ENCODE measurements at regions not wholly inside any gene's neighbourhood (a gene's known extent, or its start where the extent isn't known, plus 50 kb on each side); places are given as distances from the start of the nearest gene placed in this dataset.
A peak's percentile ranks its signal among the peaks of the same experiment; 100 is the strongest.
"Not testable (repeated sequence)": the region's sequence is repeated elsewhere in the genome, so short reads cannot be mapped to it uniquely, and the experiment has no call there.

DNA sequence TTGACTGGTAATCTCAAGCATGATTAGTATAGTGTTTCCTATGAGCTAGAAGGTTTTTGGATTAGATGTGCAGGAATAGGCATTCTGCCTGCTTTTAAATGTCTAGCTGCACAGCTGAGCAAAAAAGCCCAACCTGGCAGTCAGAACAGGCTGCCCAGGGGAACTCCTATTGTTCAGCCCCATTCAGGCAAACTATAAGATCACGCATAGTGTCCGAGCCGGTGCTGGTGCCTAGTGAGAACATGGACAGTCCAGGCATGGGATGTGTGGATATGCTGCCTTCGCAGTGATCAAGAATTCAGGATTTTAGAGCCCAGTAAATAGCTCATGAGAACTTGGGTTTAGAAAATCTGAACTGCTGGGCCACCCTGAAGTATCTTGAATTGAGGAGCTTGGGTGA, 348.8 kb downstream of the UTRN start:
- DNase-seq: no peak

DNA sequence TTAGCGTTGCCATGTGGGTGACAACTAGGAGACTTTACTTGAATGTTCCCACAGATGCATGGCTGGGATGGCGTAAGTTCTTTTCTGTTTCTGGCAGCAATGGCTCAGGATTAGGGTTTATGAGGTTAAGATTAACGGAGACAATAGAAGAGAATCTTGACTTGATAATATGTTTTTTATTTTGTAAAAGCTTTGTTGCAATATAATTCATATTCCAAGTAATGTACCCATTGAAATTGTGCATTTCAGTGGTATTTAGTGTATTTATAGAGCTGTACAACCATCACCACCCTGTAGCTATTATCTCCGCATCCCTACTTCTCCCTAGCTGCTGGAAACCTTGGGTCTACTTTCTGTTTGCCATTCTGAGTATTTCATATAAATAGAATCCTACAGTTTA, 349.2 kb downstream of the UTRN start:
- DNase-seq: no peak

DNA sequence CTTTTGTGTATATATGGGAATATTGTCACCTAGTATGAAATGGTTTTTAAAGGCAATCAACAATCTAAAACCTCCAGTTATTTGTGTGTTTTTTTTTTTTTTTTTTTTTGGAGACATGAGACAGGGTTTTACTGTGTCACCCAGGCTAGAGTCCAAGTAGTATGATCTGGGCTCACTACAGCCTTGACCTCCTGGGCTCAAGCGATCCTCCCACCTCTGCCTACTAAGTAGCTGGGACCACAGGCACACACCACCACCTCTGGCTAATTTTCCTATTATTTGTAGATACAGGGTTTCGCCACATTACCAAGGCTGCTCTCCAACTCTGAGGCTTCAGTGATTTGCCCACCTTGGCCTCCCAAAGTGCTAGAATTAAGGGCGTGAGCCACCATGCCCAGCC, 349.9 kb downstream of the UTRN start:
- DNase-seq: no peak

DNA sequence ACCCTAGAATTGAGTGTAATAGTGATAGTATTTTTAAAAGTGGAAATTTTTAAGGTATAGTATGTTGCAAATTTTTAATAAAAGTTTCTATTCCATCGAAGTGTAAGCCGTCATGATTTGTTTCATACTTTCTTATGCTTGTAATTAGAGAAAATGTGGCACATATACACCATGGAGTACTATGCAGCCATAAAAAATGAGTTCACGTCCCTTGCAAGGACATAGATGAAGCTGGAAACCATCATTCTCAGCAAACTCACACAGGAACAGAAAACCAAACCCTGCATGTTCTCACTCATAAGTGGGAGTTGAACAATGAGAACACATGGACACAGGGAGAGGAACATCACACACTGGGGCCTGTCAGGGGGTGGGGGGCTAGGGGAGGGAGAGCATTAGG, 350.9 kb downstream of the UTRN start:
- not testable (repeated sequence) for DNase-seq

DNA sequence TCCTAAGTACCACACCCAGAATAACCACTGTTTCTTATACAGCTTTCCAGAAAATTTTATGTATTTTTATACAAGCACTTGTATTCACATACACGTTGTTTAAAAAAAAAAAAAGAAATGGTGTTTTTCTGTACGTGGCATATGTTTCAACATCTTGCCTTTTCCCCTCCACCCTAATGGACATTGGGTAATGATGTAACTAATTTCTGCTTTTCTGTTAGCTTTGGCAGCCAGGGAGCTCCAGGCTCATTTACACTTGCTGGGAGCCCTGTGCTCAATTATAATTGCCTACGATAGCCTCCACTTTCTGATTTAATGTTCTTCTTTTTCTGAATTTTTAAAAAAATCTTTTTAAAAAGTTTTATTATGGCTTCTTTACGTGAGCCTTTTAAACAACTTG, 352.4 kb downstream of the UTRN start:
- DNase-seq: no peak

DNA sequence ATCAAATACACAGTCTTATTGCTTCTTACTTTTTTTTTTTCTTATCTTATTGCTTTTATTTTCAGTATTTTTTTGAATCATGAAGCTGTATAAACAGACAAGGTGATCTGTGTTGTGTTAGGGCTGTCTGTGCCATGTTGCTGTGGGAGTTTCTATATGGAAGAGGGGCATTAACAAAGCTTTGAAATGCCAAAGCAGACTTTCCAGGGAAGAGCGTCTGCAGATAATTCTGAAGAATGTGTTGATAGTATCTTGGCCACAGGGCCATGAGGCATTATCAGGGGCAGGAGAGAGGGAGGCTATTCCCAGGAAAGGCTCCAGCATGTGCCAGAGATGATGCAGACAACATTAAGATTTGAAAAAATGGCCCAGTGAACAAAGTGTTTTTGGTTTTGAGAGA, 354.5 kb downstream of the UTRN start:
- DNase-seq: no peak

DNA sequence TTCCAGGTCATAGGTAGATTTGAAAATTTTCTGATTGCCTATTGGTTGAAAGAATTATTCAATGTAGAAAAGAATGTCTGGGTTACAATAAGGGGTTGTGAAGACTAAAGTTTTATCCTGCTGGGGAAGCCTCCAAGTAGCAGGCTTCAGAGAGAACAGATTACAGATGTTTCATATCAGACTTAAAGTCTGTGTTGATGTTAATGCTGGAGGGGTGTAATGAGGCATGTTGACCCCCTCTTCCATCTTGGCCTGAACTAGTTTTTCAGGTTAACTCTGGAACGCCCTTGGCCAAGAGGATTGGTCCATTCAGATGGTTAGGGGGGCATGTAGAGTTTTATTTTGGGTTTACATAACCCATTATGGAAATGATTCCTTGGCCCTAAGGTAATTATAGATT, 356.2 kb downstream of the UTRN start:
- DNase-seq: no peak

DNA sequence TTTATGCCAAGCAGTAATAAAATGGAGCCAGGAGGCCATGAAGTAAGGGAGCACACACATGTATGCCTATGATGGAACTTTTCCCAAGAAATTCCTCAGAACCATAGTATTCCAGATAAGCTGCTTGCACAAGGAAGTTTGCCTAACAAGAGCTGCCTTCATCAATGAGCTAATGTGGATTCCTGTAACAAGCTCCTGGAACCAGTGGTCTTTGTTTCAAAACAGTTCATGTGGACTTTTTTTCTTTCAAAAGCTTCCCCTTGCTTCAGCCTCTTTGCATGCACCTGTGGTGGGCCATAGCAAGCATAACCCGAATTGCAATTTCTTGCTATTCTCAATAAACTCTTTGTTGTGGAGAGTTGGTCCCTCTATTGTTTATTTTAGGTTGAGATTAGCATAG, 359.6 kb downstream of the UTRN start:
- no peak for DNase-seq

DNA sequence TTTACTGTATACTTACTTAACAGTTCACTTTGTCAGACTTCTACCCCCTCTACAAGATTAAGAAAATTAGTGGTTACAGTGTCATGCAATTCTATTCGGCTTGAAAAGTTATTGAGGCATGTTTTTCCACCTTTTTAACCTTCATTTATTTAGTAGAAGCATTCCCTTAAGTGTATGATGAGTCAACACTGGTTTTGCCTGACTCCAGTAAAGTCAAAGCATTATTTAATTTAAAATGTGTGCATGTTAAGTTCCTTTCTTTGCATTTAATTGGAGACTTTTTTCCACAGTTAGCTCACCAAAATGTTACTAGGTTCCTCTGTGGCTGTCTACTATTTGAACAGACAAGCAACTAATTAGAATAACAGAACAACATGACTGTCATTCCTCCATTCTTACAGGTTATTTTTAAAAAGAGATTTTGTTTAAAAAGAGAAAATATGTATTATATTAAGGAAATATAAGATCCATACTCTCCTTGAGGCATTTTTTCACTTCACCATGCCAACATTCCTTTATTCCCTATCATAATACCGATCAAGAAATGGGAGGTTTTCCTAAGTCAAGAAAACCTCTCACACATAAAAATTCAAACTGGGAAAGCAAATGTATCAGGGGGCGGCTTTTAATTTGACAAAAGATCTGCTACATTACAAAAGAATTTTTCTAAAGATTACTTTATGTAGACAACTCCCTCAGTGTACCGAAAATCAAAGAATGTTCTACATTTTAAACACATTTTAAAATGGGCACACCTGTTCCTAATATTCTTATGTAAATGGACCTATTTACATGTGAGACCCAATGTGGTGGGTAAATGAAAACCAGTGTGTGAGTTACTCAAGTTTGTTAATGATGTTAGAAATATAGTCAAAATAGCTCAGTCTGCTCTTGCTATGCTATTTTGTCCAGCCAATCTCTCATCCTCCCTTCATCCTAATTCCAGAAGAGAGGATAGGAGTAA, 361.2 kb downstream of the UTRN start:
- no peak for DNase-seq

DNA sequence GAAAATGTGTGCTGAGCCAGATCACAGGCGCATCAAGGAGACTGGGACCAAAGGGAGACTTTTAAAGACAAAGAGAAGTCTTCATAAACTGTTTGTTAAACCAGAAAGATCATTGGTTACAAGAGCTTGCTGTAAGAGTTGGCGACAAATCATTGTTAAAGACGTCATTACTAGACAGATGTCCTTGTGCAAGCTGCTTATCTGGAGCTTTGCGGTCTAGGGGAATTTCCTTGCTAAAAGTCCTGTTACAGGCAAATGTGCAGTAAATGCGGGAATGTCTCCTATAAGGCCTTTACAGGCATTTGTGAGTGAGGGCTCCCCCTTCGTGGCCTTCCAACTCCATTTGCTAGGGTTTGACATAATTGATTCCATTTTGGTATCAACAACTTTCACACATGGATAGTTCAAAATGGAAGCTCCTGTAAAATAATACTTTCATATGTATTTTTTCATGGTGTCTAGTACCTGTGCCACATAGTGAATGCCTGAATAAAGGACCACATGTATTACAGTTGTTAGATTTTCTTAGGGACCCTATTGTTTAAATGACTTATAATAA, 362.4 kb downstream of the UTRN start:
- peak; percentile 39 for DNase-seq

DNA sequence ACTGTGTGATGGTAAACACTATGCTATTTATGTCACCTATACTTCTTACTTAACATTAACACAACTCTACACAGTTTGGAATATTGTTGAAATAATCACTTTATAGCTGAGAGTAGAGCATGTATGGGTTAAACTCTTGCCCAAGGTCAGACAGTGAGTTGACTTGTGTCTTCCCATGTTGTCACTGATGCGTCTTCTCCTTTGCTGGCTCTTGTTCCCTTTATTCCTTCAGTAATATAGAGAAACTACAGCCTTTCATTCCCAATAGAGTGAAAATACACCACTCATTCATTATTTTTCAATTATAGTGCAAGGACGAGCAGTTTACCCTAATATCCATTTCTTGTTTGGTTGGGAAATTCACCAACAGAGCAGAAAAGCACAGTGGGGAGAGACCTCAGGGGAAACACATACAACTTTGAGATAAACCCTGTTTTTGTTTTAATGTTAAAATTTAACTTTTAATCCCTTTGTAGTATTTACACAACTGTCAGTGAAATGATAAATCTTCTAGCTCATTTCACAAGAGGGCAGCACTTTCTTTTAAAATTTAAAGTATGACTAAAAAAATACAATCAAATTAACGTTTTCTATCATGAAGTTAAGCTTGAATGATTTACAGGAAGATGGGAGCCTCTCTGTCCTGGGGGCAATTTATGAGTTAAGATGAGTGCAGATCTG, 363.0 kb downstream of the UTRN start:
- DNase-seq: no peak

DNA sequence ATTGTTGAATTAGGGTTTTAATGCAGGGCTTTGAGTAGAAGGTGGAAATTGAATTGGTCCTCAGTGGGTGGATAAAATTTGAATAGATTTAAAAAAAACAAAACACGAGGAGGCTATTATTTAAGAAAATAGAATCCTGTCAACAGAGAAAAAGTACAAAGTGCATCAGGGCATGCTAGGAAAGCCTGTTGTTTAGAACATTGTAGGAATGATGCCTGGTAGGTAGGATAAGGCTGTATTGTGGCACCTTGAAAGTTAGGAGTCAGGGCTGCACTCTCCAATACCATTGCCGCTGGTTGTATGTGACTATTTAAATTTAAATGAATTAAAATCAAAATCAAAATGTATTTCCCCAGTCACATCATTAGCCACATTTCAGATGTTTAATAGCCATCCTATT, 363.9 kb downstream of the UTRN start:
- no peak for DNase-seq

DNA sequence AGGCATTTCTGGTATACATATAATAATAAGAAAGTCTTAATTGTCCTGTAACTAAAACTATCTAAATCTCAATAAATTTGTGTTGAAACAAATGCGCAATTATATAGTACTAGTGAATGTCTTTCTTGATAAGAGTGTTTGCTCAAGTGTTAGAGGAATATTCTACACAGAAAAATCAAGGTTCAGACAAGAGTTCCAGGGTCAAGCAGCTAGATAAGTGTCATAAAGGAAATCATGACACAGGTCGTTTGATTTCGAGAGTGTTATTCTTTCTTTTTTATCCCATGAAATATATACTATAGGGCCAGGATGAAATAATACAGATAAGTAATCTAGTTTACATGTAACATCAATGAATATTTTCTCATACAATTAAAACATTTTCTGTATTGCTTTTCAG, 366.1 kb downstream of the UTRN start:
- DNase-seq: no peak

DNA sequence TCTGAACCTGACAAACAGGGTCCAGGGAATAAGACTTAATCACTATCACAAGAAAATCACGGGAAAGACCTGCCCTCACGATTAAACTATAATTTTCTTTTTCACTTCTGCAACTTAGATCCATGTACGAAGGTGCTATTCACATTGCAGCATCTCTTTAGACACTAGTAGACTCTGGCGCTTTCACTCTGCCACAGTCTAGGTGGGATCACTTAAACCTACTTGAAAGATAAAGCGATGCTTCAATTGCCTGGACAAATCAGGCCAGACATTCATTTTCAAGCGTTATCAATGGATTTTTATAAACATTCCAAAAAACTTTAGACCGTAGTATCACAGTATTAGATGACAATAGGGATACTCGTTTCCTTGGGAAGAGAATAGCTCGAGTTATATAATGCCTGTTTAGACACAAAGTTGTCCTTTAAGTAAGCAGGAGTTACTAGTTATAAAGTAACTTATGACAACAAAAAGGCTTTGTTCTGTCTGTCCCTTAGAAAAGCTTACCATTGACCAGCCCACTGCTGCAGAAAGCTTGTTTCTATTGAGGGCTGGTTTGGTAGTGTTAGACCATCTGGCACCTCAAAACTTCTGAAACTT, 367.3 kb downstream of the UTRN start:
- no peak for DNase-seq

DNA sequence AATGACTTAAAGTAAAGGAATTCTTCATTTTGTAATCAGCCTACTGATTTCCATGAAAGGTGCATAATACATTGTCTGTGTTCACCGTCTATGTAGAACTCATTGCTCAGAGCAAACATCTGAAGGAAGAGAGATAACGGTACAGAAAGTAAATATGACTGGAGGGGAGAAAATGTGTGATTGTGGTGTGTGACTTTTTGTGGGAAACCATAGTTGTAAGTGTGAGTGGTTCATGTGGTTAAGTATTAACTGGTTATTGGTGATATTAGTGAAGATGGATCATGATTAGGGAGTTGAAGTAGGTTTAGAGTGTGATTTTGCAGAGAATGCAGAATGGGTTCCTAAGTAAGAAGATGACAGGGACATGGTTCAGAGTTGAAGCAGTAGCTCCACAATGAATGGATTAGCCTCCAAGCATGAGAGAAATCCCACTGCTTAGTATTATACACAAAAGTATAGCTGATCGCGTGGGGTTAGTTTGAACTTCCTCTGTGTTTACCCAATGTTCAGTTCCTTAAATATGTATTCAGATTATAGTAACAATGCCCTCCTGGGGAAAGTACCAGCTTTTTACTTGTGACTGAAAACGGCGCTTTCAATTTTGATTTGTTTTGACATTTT, 368.9 kb downstream of the UTRN start:
- DNase-seq: no peak

DNA sequence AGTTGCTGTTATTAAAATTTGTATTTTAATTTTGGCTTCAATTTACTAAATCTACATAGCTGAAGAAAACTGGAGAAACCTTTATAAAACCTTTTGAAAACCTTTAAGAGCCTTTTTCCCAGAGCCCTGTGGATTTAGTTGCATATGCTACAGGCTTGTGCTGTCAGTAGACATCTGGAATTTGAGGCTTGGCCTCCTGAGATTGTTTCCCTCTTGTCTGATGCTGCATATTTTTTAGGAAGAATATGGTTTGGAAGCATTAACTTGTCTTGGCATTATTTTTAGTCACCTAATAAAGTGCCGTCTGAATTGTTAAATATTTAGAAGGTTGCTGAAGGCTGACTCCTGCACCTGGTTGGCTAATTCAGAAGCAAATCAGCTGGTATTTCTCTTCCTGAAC, 369.4 kb downstream of the UTRN start:
- no peak for DNase-seq

DNA sequence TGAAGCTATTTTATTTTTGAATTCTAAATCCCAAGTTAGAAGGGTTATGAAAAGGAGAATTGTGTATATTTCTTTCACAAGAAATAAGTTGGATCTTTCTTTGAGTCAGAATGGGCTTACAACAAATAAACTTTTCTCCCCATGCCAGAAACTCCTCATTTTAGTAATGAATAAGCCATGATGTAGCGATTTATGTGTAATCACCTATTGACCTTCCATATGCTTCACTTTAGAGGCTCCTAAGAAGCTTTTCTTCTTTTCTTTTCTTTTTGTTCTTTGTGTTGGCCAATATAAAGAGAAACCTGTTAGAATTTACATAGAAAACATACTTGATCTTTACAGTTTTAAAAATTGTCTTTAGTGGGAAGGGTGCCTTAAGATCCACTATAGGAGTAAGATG, 370.2 kb downstream of the UTRN start:
- no peak for DNase-seq

DNA sequence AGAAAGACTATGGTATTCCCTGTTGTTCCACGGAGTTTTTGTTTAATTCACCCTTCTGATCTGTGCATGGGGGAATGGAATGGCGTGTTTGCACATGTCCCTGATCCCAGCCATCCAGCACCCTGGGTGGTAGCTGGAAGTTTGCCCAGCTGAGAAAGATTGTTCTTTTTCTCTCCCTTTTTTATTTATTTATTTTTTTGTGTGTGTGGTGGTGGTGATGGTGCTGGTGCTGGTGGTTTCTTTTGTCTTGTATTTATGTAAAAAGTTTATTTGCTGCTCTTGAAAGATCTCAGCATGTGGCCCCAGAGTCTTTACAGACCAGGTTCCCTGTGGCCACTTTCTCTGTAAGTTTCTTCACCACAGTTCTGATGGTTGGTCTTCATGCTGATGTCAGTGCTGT, 372.6 kb downstream of the UTRN start:
- DNase-seq: no peak

DNA sequence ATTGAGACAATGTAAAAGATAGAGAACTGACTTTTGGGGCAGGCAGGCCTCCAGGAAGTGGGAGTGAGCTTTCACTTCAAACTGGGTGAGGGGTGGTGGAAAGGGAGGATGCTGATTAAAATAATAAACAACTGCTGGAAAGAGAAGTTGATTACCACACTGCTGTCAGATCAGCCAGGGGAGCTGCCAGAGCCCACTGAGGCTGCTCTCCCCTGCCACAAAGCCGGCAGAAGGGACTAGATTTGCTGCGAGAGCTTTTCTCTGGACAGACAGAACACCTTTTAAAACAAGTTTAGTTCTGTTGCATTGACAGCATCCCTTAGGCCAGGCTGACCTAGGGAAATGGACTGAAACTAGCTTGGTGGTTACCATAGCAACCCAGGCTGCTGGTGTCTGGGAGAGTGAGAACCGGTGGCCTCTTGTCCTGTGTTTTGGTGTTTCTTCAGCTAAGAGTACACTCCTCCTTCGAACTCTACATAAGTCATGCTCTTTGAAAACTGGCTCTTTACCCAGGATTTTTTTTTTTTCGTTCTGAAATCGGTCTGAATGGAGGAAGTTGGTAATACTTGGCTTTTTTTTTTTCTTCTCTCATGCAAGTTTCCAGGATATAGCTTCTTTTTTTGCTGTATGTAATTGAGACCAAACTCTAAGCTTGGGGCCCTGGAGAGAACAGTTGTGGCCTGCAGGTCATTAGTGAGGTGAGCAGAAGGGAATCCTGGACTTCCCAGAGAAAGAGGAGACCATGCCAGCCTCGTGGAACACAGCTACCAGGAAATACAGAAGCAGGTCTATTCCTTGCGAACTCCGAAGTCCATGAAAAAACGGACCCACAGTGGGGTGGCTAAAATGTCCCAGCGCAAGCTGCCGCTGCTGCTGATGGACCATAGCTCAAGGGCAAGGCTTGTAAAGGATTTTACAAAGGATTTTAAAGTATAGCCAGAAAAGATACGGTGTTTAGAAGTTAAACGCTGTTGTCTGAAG, 374.4 kb downstream of the UTRN start:
- DNase-seq: no peak

DNA sequence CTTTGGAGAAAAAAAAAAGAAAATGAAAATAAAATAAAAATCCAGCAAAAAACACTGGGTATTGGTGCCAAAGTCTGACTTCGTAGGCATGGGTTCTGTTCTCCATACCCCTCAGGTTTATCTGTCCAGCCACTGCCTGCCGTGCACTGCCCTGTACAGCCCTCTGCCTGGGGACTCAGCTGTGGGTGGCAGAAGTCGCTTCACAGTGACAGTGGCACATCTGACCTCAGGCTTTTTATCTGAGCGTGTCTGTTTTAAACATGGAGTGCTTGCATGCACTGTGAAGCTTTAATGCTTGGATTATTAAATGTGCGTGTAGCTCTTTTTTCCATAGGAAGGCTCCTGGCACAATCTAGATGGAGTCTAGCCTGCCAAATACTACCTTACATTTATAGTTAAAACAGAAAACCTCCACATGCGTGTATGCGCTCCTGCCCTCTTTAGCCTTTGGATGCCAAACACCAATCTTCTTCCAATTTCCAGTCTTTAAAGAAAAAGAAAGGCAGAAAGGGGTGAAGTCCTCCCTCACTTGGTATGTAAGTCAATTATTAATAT, 375.5 kb downstream of the UTRN start:
- no peak for DNase-seq

DNA sequence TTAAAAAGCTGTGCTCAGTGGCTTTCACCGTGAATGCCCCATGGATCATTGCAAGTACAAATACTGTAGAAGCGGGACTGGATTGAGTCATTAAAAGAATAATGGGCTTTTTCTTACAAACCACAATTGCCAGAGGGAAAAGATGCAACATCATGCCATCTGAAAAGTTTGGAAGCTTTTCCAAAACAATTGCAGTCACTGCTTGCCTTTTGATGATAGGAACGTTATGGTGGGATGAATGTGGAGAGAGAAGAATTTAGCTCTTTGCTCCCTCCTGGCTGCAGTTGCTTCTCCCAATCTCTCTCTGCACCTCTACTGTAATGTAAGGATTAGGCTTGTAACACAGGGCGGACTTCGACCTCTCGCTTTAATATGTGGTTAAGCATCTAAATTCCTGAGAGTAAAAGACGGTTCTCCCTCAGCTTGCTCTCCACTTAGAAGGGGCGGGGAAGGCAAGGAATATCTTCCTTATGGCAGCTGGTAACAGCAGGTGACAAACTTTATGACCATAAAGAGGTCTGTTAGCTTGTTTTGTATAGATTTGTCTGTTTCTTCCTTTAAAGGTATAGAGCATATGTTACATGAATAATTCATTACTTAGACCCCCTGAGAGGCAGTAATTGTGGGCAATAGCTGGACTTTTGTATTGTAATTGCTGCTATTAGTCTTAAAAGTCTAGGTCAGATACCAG, 376.1 kb downstream of the UTRN start:
- DNase-seq: no peak
